Suprapubic skin (tissue), 4 donors: ENCODE measurements at regions not wholly inside any gene's neighbourhood (a gene's known extent, or its start where the extent isn't known, plus 50 kb on each side); places are given as distances from the start of the nearest gene placed in this dataset.

Experiments used
- CTCF ChIP-seq, 2 donors: fragments of 200-600 bp in 1 of 2; fragments of 450-650 bp in 1 of 2; sonication (generic) in 1 of 2; IDR thresholded peaks; one replicate each; pipeline ENCODE4 v1.5.1; 2016 to 2019; ENCODE audit warnings: antibody characterized with exemption in 2 of 2, mild to moderate bottlenecking in 1 of 2, moderate library complexity in 1 of 2
- EP300 ChIP-seq: sonication (generic); formaldehyde crosslinking; IDR thresholded peaks from one replicate; pipeline ENCODE4 v1.6.1; 2017; ENCODE audit warnings: antibody characterized with exemption
- POLR2A ChIP-seq, 2 donors: fragments of 450-650 bp; IDR thresholded peaks; one replicate each; pipeline ENCODE4 v1.6.1; 2017; ENCODE audit warnings: antibody characterized with exemption in 2 of 2, mild to moderate bottlenecking in 2 of 2, moderate library complexity in 2 of 2
- POLR2AphosphoS5 ChIP-seq, 3 donors: sonication (generic); formaldehyde crosslinking; IDR thresholded peaks; one replicate each; pipeline ENCODE4 v1.6.1; 2017; ENCODE audit warnings: antibody characterized with exemption in 3 of 3

DNA sequence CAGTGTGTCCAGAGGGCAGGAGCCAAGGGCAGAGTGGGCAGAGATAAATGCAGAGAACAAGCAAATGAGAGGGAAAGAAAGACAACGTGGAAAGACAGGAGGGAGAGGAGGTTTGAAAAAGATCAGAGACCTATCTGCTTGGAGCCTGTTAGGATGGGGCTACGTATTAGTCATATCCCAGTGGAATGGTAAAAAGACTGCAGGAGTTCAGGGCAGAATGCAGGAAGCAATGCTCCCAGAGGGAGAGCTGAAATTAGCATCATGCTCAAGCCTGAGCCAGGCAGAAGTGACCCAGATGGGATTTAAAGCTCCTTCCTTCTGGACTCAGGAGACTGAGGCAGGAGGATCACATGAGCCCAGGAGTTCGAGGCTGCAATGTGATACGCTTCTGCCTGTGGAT lies 261.3 kb upstream of the CHRM3 start:
- TF ChIP-seq POLR2AphosphoS5 (IDR thresholded peaks at IDR 0.05), result no peak
- TF ChIP-seq CTCF (IDR thresholded peaks at IDR 0.05), result no peak
- no peak for TF ChIP-seq POLR2A (IDR thresholded peaks at IDR 0.05)
- no peak for TF ChIP-seq EP300
